Spleen (tissue), 11 donors: ENCODE measurements at regions not wholly inside any gene's neighbourhood (a gene's known extent, or its start where the extent isn't known, plus 50 kb on each side); places are given as distances from the start of the nearest gene placed in this dataset.

Experiments used
- DNase-seq: peaks from one replicate; pipeline ENCODE4 v3.0.0-alpha.2; 2020
- H3K27ac ChIP-seq, 8 donors: fragments of 200-600 bp; sonication (generic) in 7 of 8; 1 replicate in 4 of 8; 2 replicates in 4 of 8; pipeline versions ENCODE4 v1.5.0 to v1.8.0; 2016 to 2021; ENCODE audit warnings: inconsistent platforms in 4 of 8, mild to moderate bottlenecking in 4 of 8, moderate library complexity in 1 of 8
- H3K27me3 ChIP-seq, 7 donors: fragments of 200-600 bp; sonication (generic) in 6 of 7; replicated peaks in 1 of 7; 1 replicate in 4 of 7; 2 replicates in 3 of 7; pipeline versions ENCODE4 v1.5.0 to v1.8.0; 2016 to 2021; ENCODE audit warnings: inconsistent platforms in 3 of 7, mild to moderate bottlenecking in 1 of 7
- H3K36me3 ChIP-seq, 6 donors: fragments of 200-600 bp; sonication (generic) in 5 of 6; 1 replicate in 4 of 6; 2 replicates in 2 of 6; pipeline versions ENCODE4 v1.5.0 to v1.8.0; 2016 to 2021; ENCODE audit warnings: inconsistent platforms in 2 of 6
- H3K4me1 ChIP-seq, 6 donors: fragments of 200-600 bp; sonication (generic) in 5 of 6; 1 replicate in 3 of 6; 2 replicates in 3 of 6; pipeline versions ENCODE4 v1.5.0 to v1.8.0; 2016 to 2021; ENCODE audit warnings: inconsistent platforms in 3 of 6
- H3K4me3 ChIP-seq, 8 donors: fragments of 200-600 bp; sonication (generic) in 7 of 8; 1 replicate in 4 of 8; 2 replicates in 4 of 8; pipeline versions ENCODE4 v1.5.0 to v1.8.0; 2016 to 2021; ENCODE audit warnings: inconsistent platforms in 4 of 8, mild to moderate bottlenecking in 4 of 8, moderate library complexity in 2 of 8
- H3K9me3 ChIP-seq, 8 donors: fragments of 200-600 bp; sonication (generic) in 7 of 8; 1 replicate in 4 of 8; 2 replicates in 4 of 8; pipeline versions ENCODE4 v1.5.0 to v1.8.0; 2016 to 2021; ENCODE audit warnings: inconsistent platforms in 4 of 8
- CTCF ChIP-seq, 11 experiments: fragments of 200-600 bp in 7 of 11; fragments of 450-650 bp in 4 of 11; sonication (generic) in 4 of 11; IDR thresholded peaks in 8 of 11; conservative IDR thresholded peaks in 3 of 11; 1 replicate in 7 of 11; 2 replicates in 4 of 11; pipeline versions ENCODE4 v1.4.0 to v1.8.0; 2016 to 2021; ENCODE audit warnings: antibody characterized with exemption in 11 of 11, inconsistent platforms in 4 of 11, mild to moderate bottlenecking in 1 of 11
- POLR2A ChIP-seq, 3 donors: fragments of 450-650 bp; IDR thresholded peaks; one replicate each; pipeline ENCODE4 v1.5.1; 2017; ENCODE audit warnings: antibody characterized with exemption in 3 of 3, mild to moderate bottlenecking in 1 of 3
- POLR2AphosphoS5 ChIP-seq, 3 donors: sonication (generic); formaldehyde crosslinking; IDR thresholded peaks; one replicate each; pipeline ENCODE4 v1.5.1; 2017; ENCODE audit warnings: antibody characterized with exemption in 3 of 3
- WGBS, 5 donors: extraction: QIAGEN DNeasy Blood & Tissue Kit in 3 of 5; methylation state at CpG; one replicate each; pipeline versions ENCODE4 v1.1.5 to v1.1.7; 2013 to 2018; 5-methylcytosine and 5-hydroxymethylcytosine counted together
- intact Hi-C: fragments of 100-400 bp; cut with DNase I; formaldehyde crosslinking; loops from one replicate; pipeline ENCODE4 v1.15.0; 2023; ENCODE audit warnings: low total_unique reads
- donor health status: healthy with polysubstance abuse.
- donor health status: DM: no; HTN: no; CAD: no; lungs with moderate emphysema.
- donor health status: DM: no; HTN: no; CAD: no.
- donor health status: Bipolar disorder and iron deficiency.
- donor health status: healthy.
- donor health status: DM: no; HTN: no; CAD: no.
- donor health status: DM: yes; HTN: yes; CAD: no.

- 92 to 98% (median 93%) methylated on average over 2 of the region's 2 CpGs for WGBS, 5 donors
- intact Hi-C loops: no loop called here
These were observed 71.3 kb upstream of the CORO2B start for GRCh38 chr15:68507447-68507846.

GRCh38 chr15:68508485-68509189, 70.2 kb upstream of the CORO2B start:
- Histone ChIP-seq H3K27me3 (peaks cover 0 to 5% (median 0%) of the 10 kb centered on the region in 7 donors), H3K4me3 (no peak overlapping the region), H3K4me1 (no peaks in the 10 kb centered on the region), H3K9me3 (peaks cover 0 to 6% (median 0%) of the 10 kb centered on the region in 8 donors), H3K27ac (no peak overlapping the region), H3K36me3 (no peaks in the 10 kb centered on the region)
- WGBS, 5 donors: 87 to 93% (median 88%) methylated on average over 12 of the region's 12 CpGs
- TF ChIP-seq CTCF (IDR thresholded peaks at IDR 0.05 in 8 of 11, conservative IDR thresholded peaks at IDR 0.05 in 3 of 11): no peak
- no peak for TF ChIP-seq POLR2AphosphoS5 (IDR thresholded peaks at IDR 0.05)
- no peak for TF ChIP-seq POLR2A (IDR thresholded peaks at IDR 0.05)
- no peak for DNase-seq
- intact Hi-C loops: no loop called here

More at GRCh38 chr15:68507447-68507846, 71.3 kb upstream of the CORO2B start:
- TF ChIP-seq POLR2AphosphoS5 (IDR thresholded peaks at IDR 0.05) (no peak), POLR2A (IDR thresholded peaks at IDR 0.05) (no peak)
- Histone ChIP-seq H3K27ac (no peak overlapping the region), H3K27me3 (peaks cover 0 to 5% (median 0%) of the 10 kb centered on the region in 7 donors), H3K9me3 (no peaks in the 10 kb centered on the region), H3K36me3 (no peaks in the 10 kb centered on the region), H3K4me1 (no peaks in the 10 kb centered on the region), H3K4me3 (no peak overlapping the region)
- no peak for DNase-seq

GRCh38 chr15:68510558-68510957, 68.2 kb upstream of the CORO2B start:
- WGBS, 5 donors: 62 to 80% (median 70%) methylated on average over 2 of the region's 2 CpGs
- intact Hi-C loops: no loop called here
- no peaks in the 10 kb centered on the region for H3K36me3 ChIP-seq
- TF ChIP-seq CTCF (IDR thresholded peaks at IDR 0.05 in 8 of 11, conservative IDR thresholded peaks at IDR 0.05 in 3 of 11) (no peak), POLR2AphosphoS5 (IDR thresholded peaks at IDR 0.05) (no peak), POLR2A (IDR thresholded peaks at IDR 0.05) (no peak)
- H3K27ac ChIP-seq: peak overlapping the region in 1 of 8 donors; percentile 51
- peaks cover 0 to 8% (median 0%) of the 10 kb centered on the region in 8 donors for H3K9me3 ChIP-seq
- no peak for DNase-seq
- no peaks in the 10 kb centered on the region for H3K4me1 ChIP-seq
- no peaks in the 10 kb centered on the region for H3K27me3 ChIP-seq
- no peak overlapping the region for H3K4me3 ChIP-seq

GRCh38 chr15:68511073-68511991, 67.5 kb upstream of the CORO2B start:
- Histone ChIP-seq H3K9me3 (peaks cover 0 to 8% (median 0%) of the 10 kb centered on the region in 8 donors), H3K27me3 (no peaks in the 10 kb centered on the region), H3K36me3 (no peaks in the 10 kb centered on the region), H3K4me3 (no peak overlapping the region), H3K4me1 (no peaks in the 10 kb centered on the region), H3K27ac (peak overlapping the region in 5 of 8 donors; percentile 27 to 54 (median 34))
- no peak for DNase-seq
- intact Hi-C loops: no loop called here
- WGBS, 5 donors: 77 to 85% (median 81%) methylated on average over 12 of the region's 12 CpGs
- TF ChIP-seq POLR2A (IDR thresholded peaks at IDR 0.05): no peak
- TF ChIP-seq CTCF (IDR thresholded peaks at IDR 0.05 in 8 of 11, conservative IDR thresholded peaks at IDR 0.05 in 3 of 11): no peak
- no peak for TF ChIP-seq POLR2AphosphoS5 (IDR thresholded peaks at IDR 0.05)
